ENCODE measurements at regions not wholly inside any gene's neighbourhood (a gene's known extent, or its start where the extent isn't known, plus 50 kb on each side); places are given as distances from the start of the nearest gene placed in this dataset.

DNA sequence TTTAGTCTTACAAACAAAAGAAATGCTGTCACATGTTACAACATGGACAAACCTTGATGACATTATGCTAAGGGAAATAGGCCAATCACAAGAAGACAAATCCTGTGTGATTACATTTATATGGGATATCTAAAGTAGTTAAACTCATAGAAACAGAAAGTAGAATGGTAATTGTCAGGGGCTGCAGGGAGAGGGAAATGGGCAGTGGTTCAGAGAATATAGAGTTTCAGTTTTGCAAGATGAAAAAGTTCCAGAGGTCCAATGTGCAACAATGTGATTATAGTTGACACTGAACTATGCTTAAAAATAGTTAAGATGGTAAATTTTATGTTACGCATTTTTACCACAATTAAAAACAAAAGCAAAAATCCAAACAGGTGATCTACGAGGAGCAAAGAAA is 265.5 kb downstream of the NDUFS4 start:
- Histone ChIP-seq H3K9me2 (ENCODE audit: low read depth, low read length) (no peaks in the 10 kb centered on the region), H3K79me2 (ENCODE audit: insufficient read depth, low read length) (no peaks in the 10 kb centered on the region), H3K4me1 (ENCODE audit: insufficient read depth, low read length, severe bottlenecking) (no peaks in the 10 kb centered on the region), H3K36me3 (ENCODE audit: insufficient read depth, low read length) (no peaks in the 10 kb centered on the region), H3K27me3 (ENCODE audit: insufficient read depth, low read length) (no peaks in the 10 kb centered on the region; the same call in 1 of the 2 replicates), H3F3A (ENCODE audit: insufficient read depth, low read length) (no peaks in the 10 kb centered on the region), H3K27ac (ENCODE audit: low read depth, low read length, poor library complexity, severe bottlenecking) (no peak overlapping the region), H3K9me3 (ENCODE audit: low read length) (peaks cover under 1% of the 10 kb centered on the region; the same call in 1 of the 2 replicates), H3K4me2 (ENCODE audit: low read length) (no peak overlapping the region), H3K9ac (ENCODE audit: low read length) (no peak overlapping the region), H2AFZ (ENCODE audit: low read length) (no peak overlapping the region), H4K20me1 (ENCODE audit: insufficient read depth, low read length) (no peaks in the 10 kb centered on the region), H3K4me3 (ENCODE audit: low read depth, low read length, poor library complexity, severe bottlenecking) (no peak overlapping the region)
- TF ChIP-seq EZH2 (IDR thresholded peaks at IDR 0.05; ENCODE audit: borderline replicate concordance, low read length) = no peak
- TF ChIP-seq, protein P1, sequence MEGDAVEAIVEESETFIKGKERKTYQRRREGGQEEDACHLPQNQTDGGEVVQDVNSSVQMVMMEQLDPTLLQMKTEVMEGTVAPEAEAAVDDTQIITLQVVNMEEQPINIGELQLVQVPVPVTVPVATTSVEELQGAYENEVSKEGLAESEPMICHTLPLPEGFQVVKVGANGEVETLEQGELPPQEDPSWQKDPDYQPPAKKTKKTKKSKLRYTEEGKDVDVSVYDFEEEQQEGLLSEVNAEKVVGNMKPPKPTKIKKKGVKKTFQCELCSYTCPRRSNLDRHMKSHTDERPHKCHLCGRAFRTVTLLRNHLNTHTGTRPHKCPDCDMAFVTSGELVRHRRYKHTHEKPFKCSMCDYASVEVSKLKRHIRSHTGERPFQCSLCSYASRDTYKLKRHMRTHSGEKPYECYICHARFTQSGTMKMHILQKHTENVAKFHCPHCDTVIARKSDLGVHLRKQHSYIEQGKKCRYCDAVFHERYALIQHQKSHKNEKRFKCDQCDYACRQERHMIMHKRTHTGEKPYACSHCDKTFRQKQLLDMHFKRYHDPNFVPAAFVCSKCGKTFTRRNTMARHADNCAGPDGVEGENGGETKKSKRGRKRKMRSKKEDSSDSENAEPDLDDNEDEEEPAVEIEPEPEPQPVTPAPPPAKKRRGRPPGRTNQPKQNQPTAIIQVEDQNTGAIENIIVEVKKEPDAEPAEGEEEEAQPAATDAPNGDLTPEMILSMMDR (IDR thresholded peaks at IDR 0.05; ENCODE audit: low read length) = no peak

DNA sequence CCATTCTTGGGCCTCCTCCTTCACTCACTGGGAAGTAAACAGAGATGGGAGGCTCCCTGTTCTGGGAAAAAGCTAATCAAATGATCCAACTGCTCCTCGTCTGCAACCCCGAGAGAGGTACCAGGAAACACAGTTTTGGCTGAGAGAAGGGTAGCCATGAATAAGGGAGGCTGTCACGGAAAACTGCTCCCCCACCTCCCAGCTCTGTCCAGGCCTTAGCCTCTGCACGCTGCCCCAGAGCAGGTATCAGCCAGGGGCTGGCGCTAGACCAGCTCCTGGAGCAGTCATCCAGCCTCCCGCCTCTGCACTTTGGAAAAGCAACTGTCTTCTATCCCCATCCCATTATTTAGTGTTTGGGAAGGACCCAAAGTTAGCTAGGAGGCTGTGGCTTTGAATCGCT is 266.1 kb downstream of the NDUFS4 start:
- H3K9ac ChIP-seq (ENCODE audit: low read length) = no peak overlapping the region
- no peaks in the 10 kb centered on the region for H3K9me2 ChIP-seq (ENCODE audit: low read depth, low read length)
- no peak overlapping the region for H2AFZ ChIP-seq (ENCODE audit: low read length)
- H3F3A ChIP-seq (ENCODE audit: insufficient read depth, low read length) = no peaks in the 10 kb centered on the region
- no peak overlapping the region for H3K4me3 ChIP-seq (ENCODE audit: low read depth, low read length, poor library complexity, severe bottlenecking)
- no peak for TF ChIP-seq EZH2 (IDR thresholded peaks at IDR 0.05; ENCODE audit: borderline replicate concordance, low read length)
- TF ChIP-seq, protein P1 (IDR thresholded peaks at IDR 0.05; ENCODE audit: low read length) = no peak
- no peak overlapping the region for H3K27ac ChIP-seq (ENCODE audit: low read depth, low read length, poor library complexity, severe bottlenecking)
- H3K4me2 ChIP-seq (ENCODE audit: low read length) = no peak overlapping the region
- peaks cover 6% of the 10 kb centered on the region; the same call in 1 of the 2 replicates for H3K9me3 ChIP-seq (ENCODE audit: low read length)
- H3K36me3 ChIP-seq (ENCODE audit: insufficient read depth, low read length) = no peaks in the 10 kb centered on the region
- no peaks in the 10 kb centered on the region for H3K79me2 ChIP-seq (ENCODE audit: insufficient read depth, low read length)
- H4K20me1 ChIP-seq (ENCODE audit: insufficient read depth, low read length) = no peaks in the 10 kb centered on the region
- no peaks in the 10 kb centered on the region; the same call in 1 of the 2 replicates for H3K27me3 ChIP-seq (ENCODE audit: insufficient read depth, low read length)
- H3K4me1 ChIP-seq (ENCODE audit: insufficient read depth, low read length, severe bottlenecking) = no peaks in the 10 kb centered on the region

- H3K27ac ChIP-seq (ENCODE audit: low read depth, low read length, poor library complexity, severe bottlenecking) = no peak overlapping the region
Measured at GRCh38 chr5:53827211-53827651, 266.8 kb downstream of the NDUFS4 start.

More at GRCh38 chr5:53827211-53827651, 266.8 kb downstream of the NDUFS4 start:
- H3K4me1 ChIP-seq (ENCODE audit: insufficient read depth, low read length, severe bottlenecking) = no peaks in the 10 kb centered on the region
- no peaks in the 10 kb centered on the region for H3K79me2 ChIP-seq (ENCODE audit: insufficient read depth, low read length)
- H3K4me2 ChIP-seq (ENCODE audit: low read length) = no peak overlapping the region
- no peaks in the 10 kb centered on the region for H3F3A ChIP-seq (ENCODE audit: insufficient read depth, low read length)
- H3K9ac ChIP-seq (ENCODE audit: low read length) = no peak overlapping the region
- peaks cover 6% of the 10 kb centered on the region; the same call in 1 of the 2 replicates for H3K9me3 ChIP-seq (ENCODE audit: low read length)
- H3K36me3 ChIP-seq (ENCODE audit: insufficient read depth, low read length) = no peaks in the 10 kb centered on the region
- no peaks in the 10 kb centered on the region; the same call in 1 of the 2 replicates for H3K27me3 ChIP-seq (ENCODE audit: insufficient read depth, low read length)
- no peak overlapping the region for H3K4me3 ChIP-seq (ENCODE audit: low read depth, low read length, poor library complexity, severe bottlenecking)
- TF ChIP-seq, protein P1 (IDR thresholded peaks at IDR 0.05; ENCODE audit: low read length) = no peak
- TF ChIP-seq EZH2 (IDR thresholded peaks at IDR 0.05; ENCODE audit: borderline replicate concordance, low read length) = no peak
- H2AFZ ChIP-seq (ENCODE audit: low read length) = no peak overlapping the region
- H3K9me2 ChIP-seq (ENCODE audit: low read depth, low read length) = no peaks in the 10 kb centered on the region
- H4K20me1 ChIP-seq (ENCODE audit: insufficient read depth, low read length) = no peaks in the 10 kb centered on the region

All from OCI-LY1 (cell line).